ENCODE measurements at regions not wholly inside any gene's neighbourhood (a gene's known extent, or its start where the extent isn't known, plus 50 kb on each side); places are given as distances from the start of the nearest gene placed in this dataset.

- TF ChIP-seq CTCF (IDR thresholded peaks at IDR 0.05; ENCODE audit: poor library complexity, severe bottlenecking), result no peak
Observed at GRCh38 chr6:86558318-86558717, 379.0 kb upstream of the HTR1E start.

GRCh38 chr6:86537292-86537861 lies 400.0 kb upstream of the HTR1E start:
- H3K9me3 ChIP-seq (ENCODE audit: severe bottlenecking), result no peaks in the 10 kb centered on the region
- ATAC-seq (ENCODE audit: low read depth) (no peak), DNase-seq (ENCODE audit: low spot score) (no peak)
- H3K27me3 ChIP-seq (ENCODE audit: insufficient read depth, poor library complexity, severe bottlenecking), result no peaks in the 10 kb centered on the region
- H3K27ac ChIP-seq (ENCODE audit: poor library complexity, severe bottlenecking), result no peak overlapping the region
- no peaks in the 10 kb centered on the region for H3K4me1 ChIP-seq (ENCODE audit: insufficient read depth, poor library complexity, severe bottlenecking)
- no peak overlapping the region for H3K4me3 ChIP-seq (ENCODE audit: severe bottlenecking)
- H3K36me3 ChIP-seq (ENCODE audit: low read depth), result no peaks in the 10 kb centered on the region
- TF ChIP-seq CTCF (IDR thresholded peaks at IDR 0.05; ENCODE audit: poor library complexity, severe bottlenecking), result no peak

More at GRCh38 chr6:86558318-86558717, 379.0 kb upstream of the HTR1E start:
- DNase-seq (ENCODE audit: low spot score) (no peak), ATAC-seq (ENCODE audit: low read depth) (no peak)
- H3K27ac ChIP-seq (ENCODE audit: poor library complexity, severe bottlenecking), result no peak overlapping the region
- no peaks in the 10 kb centered on the region for H3K4me1 ChIP-seq (ENCODE audit: insufficient read depth, poor library complexity, severe bottlenecking)
- H3K27me3 ChIP-seq (ENCODE audit: insufficient read depth, poor library complexity, severe bottlenecking), result peaks cover 7% of the 10 kb centered on the region
- no peaks in the 10 kb centered on the region for H3K9me3 ChIP-seq (ENCODE audit: severe bottlenecking)
- no peaks in the 10 kb centered on the region for H3K36me3 ChIP-seq (ENCODE audit: low read depth)
- H3K4me3 ChIP-seq (ENCODE audit: severe bottlenecking), result no peak overlapping the region

GRCh38 chr6:86536121-86536520 lies 401.2 kb upstream of the HTR1E start:
- ATAC-seq (ENCODE audit: low read depth) (no peak), DNase-seq (ENCODE audit: low spot score) (no peak)
- Histone ChIP-seq H3K36me3 (ENCODE audit: low read depth) (no peaks in the 10 kb centered on the region), H3K4me3 (ENCODE audit: severe bottlenecking) (no peak overlapping the region), H3K27ac (ENCODE audit: poor library complexity, severe bottlenecking) (no peak overlapping the region), H3K27me3 (ENCODE audit: insufficient read depth, poor library complexity, severe bottlenecking) (no peaks in the 10 kb centered on the region), H3K9me3 (ENCODE audit: severe bottlenecking) (no peaks in the 10 kb centered on the region), H3K4me1 (ENCODE audit: insufficient read depth, poor library complexity, severe bottlenecking) (no peaks in the 10 kb centered on the region)
- no peak for TF ChIP-seq CTCF (IDR thresholded peaks at IDR 0.05; ENCODE audit: poor library complexity, severe bottlenecking)

GRCh38 chr6:86535100-86535499 lies 402.2 kb upstream of the HTR1E start:
- no peaks in the 10 kb centered on the region for H3K27me3 ChIP-seq (ENCODE audit: insufficient read depth, poor library complexity, severe bottlenecking)
- no peak for ATAC-seq (ENCODE audit: low read depth)
- H3K4me1 ChIP-seq (ENCODE audit: insufficient read depth, poor library complexity, severe bottlenecking), result no peaks in the 10 kb centered on the region

More at GRCh38 chr6:86535100-86535499, 402.2 kb upstream of the HTR1E start:
- Histone ChIP-seq H3K36me3 (ENCODE audit: low read depth) (no peaks in the 10 kb centered on the region), H3K27ac (ENCODE audit: poor library complexity, severe bottlenecking) (no peak overlapping the region), H3K4me3 (ENCODE audit: severe bottlenecking) (no peak overlapping the region), H3K9me3 (ENCODE audit: severe bottlenecking) (no peaks in the 10 kb centered on the region)
- DNase-seq (ENCODE audit: low spot score), result no peak
- no peak for TF ChIP-seq CTCF (IDR thresholded peaks at IDR 0.05; ENCODE audit: poor library complexity, severe bottlenecking)

Measured in RWPE2 (cell line).